Hepatocyte (in vitro differentiated cells): ENCODE measurements at regions not wholly inside any gene's neighbourhood (a gene's known extent, or its start where the extent isn't known, plus 50 kb on each side); places are given as distances from the start of the nearest gene placed in this dataset.

ENCODE experiments used
- DNase-seq: peaks from one replicate; pipeline ENCODE4 v3.0.0-alpha.2; 2016; ENCODE audit warnings: low spot score
- H2AFZ ChIP-seq: fragments of 200-600 bp; sonication (generic); 2 replicates; pipeline ENCODE4 v1.6.0; 2016; ENCODE audit warnings: antibody characterized with exemption, mild to moderate bottlenecking
- H3K27ac ChIP-seq: fragments of 200-600 bp; sonication (generic); 2 replicates; pipeline ENCODE4 v1.5.1; 2016; ENCODE audit warnings: mild to moderate bottlenecking
- H3K27me3 ChIP-seq: fragments of 200-600 bp; sonication (generic); 2 replicates; pipeline ENCODE4 v1.6.1; 2016
- H3K36me3 ChIP-seq: fragments of 200-600 bp; sonication (generic); replicated peaks from 2 replicates; pipeline ENCODE4 v1.5.1; 2016; ENCODE audit warnings: low read depth; ENCODE audit not compliant: insufficient read depth
- H3K4me1 ChIP-seq: fragments of 200-600 bp; sonication (generic); 2 replicates; pipeline ENCODE4 v1.5.1; 2016; ENCODE audit warnings: mild to moderate bottlenecking, moderate library complexity; ENCODE audit not compliant: insufficient read depth
- H3K4me2 ChIP-seq: fragments of 200-600 bp; sonication (generic); 2 replicates; pipeline ENCODE4 v1.6.0; 2016
- H3K4me3 ChIP-seq: fragments of 200-600 bp; sonication (generic); 2 replicates; pipeline ENCODE4 v1.5.1; 2016; ENCODE audit warnings: mild to moderate bottlenecking
- H3K79me2 ChIP-seq: fragments of 200-600 bp; sonication (generic); 2 replicates; pipeline ENCODE4 v1.6.0; 2017; ENCODE audit warnings: mild to moderate bottlenecking
- H3K9me2 ChIP-seq: fragments of 200-600 bp; sonication (generic); replicated peaks from 2 replicates; pipeline ENCODE4 v1.6.0; 2017; ENCODE audit warnings: mild to moderate bottlenecking; ENCODE audit not compliant: insufficient read depth
- H3K9me3 ChIP-seq: fragments of 200-600 bp; sonication (generic); 2 replicates; pipeline ENCODE4 v1.5.1; 2016; ENCODE audit warnings: low read depth, mild to moderate bottlenecking
- H4K20me1 ChIP-seq: fragments of 200-600 bp; sonication (generic); 2 replicates; pipeline ENCODE4 v1.6.0; 2016; ENCODE audit warnings: mild to moderate bottlenecking; ENCODE audit not compliant: insufficient read depth, poor library complexity, severe bottlenecking
- EZH2 ChIP-seq: fragments of 200-600 bp; sonication (generic); IDR thresholded peaks from 2 replicates; pipeline ENCODE4 v1.6.1; 2016; ENCODE audit warnings: antibody characterized with exemption, mild to moderate bottlenecking, borderline replicate concordance
- EZH2phosphoT487 ChIP-seq: fragments of 200-600 bp; sonication (generic); IDR thresholded peaks from one replicate; pipeline ENCODE4 v1.6.1; 2018; ENCODE audit warnings: antibody characterized with exemption, mild to moderate bottlenecking, low read depth, moderate library complexity; ENCODE audit not compliant: unreplicated experiment, severe bottlenecking
- WGBS: methylation state at CpG from one replicate; pipeline ENCODE4 v1.1.6; 2016; ENCODE audit warnings: low lambda C conversion rate; ENCODE audit errors: missing lambda C conversion rate; 5-methylcytosine and 5-hydroxymethylcytosine counted together
- TF ChIP-seq, protein P1 (sequence below): fragments of 200-600 bp; sonication (generic); IDR thresholded peaks from 2 replicates; pipeline ENCODE4 v1.5.1; 2016; ENCODE audit warnings: antibody characterized with exemption, mild to moderate bottlenecking; ENCODE audit not compliant: poor library complexity

GRCh38 chr15:39392469-39393047 lies 188.3 kb upstream of the THBS1 start:
- DNase-seq, result no peak
- TF ChIP-seq, protein P1, sequence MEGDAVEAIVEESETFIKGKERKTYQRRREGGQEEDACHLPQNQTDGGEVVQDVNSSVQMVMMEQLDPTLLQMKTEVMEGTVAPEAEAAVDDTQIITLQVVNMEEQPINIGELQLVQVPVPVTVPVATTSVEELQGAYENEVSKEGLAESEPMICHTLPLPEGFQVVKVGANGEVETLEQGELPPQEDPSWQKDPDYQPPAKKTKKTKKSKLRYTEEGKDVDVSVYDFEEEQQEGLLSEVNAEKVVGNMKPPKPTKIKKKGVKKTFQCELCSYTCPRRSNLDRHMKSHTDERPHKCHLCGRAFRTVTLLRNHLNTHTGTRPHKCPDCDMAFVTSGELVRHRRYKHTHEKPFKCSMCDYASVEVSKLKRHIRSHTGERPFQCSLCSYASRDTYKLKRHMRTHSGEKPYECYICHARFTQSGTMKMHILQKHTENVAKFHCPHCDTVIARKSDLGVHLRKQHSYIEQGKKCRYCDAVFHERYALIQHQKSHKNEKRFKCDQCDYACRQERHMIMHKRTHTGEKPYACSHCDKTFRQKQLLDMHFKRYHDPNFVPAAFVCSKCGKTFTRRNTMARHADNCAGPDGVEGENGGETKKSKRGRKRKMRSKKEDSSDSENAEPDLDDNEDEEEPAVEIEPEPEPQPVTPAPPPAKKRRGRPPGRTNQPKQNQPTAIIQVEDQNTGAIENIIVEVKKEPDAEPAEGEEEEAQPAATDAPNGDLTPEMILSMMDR, result no peak
- TF ChIP-seq EZH2, result no peak
- TF ChIP-seq EZH2phosphoT487, result no peak
- no peaks in the 10 kb centered on the region for H4K20me1 ChIP-seq
- no peak overlapping the region for H3K27ac ChIP-seq
- H3K4me1 ChIP-seq, result peaks cover 12% of the 10 kb centered on the region
- no peaks in the 10 kb centered on the region for H3K9me3 ChIP-seq
- no peaks in the 10 kb centered on the region for H3K27me3 ChIP-seq
- 41% methylated on average over 4 of the region's 4 CpGs for WGBS
- H3K4me3 ChIP-seq, result no peak overlapping the region
- no peak overlapping the region for H3K4me2 ChIP-seq
- H3K79me2 ChIP-seq, result no peaks in the 10 kb centered on the region
- no peaks in the 10 kb centered on the region for H3K36me3 ChIP-seq
- H2AFZ ChIP-seq, result no peak overlapping the region
- H3K9me2 ChIP-seq, result no peaks in the 10 kb centered on the region

DNA sequence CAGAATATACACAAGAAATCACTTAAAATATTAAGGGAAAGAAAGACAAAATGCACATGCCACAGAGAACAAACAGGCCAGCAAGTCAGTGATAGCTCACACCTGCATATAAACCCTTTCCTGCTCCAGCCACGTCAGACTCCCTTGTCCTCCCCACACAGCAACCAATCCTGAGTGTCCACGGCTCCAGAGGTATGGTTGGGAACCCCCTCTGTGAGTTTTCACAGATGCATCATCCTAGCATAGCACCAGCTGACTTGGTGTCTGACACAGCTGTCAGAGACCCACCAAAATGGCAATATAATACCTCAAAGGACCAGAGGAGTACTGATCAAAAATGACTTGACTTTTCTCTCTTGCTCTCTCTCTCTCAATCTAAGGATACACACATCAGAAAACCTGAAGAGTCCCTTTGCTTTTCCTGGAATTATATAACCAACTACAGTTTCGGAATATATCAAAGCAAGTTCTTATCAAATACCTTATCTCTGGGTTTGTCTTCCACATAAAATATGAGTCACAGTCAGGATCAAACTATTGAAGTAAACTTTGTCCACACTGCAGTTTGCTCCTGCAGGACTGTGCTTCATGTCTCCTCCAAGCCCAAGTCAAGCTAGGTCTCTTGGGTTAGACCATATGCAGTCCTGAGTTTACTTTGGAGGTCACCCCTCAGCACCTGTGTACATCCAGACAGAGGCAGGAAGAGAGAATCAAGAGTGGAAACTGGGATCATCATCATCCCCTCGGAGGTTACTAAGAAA lies 187.1 kb upstream of the THBS1 start:
- H4K20me1 ChIP-seq, result no peaks in the 10 kb centered on the region
- H3K9me3 ChIP-seq, result no peaks in the 10 kb centered on the region
- H3K36me3 ChIP-seq, result no peaks in the 10 kb centered on the region
- no peak overlapping the region for H3K4me3 ChIP-seq
- TF ChIP-seq EZH2phosphoT487, result no peak
- no peak for TF ChIP-seq EZH2
- TF ChIP-seq, protein P1, result no peak
- WGBS, result 37% methylated on average over 4 of the region's 4 CpGs
- H3K27me3 ChIP-seq, result no peaks in the 10 kb centered on the region
- H3K4me1 ChIP-seq, result peaks cover 12% of the 10 kb centered on the region
- H2AFZ ChIP-seq, result no peak overlapping the region
- no peaks in the 10 kb centered on the region for H3K9me2 ChIP-seq
- peak; percentile 42 for DNase-seq
- H3K27ac ChIP-seq, result peak overlapping the region; percentile 74
- peak overlapping the region; percentile 20 for H3K4me2 ChIP-seq
- no peaks in the 10 kb centered on the region for H3K79me2 ChIP-seq

DNA sequence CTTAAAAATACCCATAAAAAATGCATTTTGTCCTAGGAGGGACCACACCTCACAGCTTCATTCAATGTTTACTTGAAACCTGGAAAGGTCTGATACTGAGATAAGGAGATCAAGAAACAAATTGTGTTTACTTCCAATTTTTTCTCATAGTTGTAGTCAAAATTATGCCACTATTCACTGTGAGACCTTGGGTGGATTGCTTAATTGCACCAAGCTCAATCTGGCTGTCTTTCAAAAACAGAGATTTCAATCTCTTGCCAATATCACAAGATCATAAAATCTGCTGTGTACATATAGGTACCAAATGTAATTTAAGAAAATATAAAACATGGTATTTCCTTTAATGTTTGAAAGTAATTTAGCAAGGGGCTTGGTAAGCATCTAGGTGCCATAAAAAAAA lies 186.4 kb upstream of the THBS1 start:
- Histone ChIP-seq H3K4me3 (no peak overlapping the region), H3K4me1 (peaks cover 12% of the 10 kb centered on the region), H3K4me2 (peak overlapping the region; percentile 20), H2AFZ (no peak overlapping the region), H3K9me3 (no peaks in the 10 kb centered on the region), H3K36me3 (no peaks in the 10 kb centered on the region), H4K20me1 (no peaks in the 10 kb centered on the region), H3K27me3 (no peaks in the 10 kb centered on the region), H3K9me2 (no peaks in the 10 kb centered on the region), H3K27ac (peak overlapping the region; percentile 41), H3K79me2 (no peaks in the 10 kb centered on the region)
- no peak for TF ChIP-seq EZH2
- TF ChIP-seq EZH2phosphoT487, result no peak
- TF ChIP-seq, protein P1, result no peak
- no peak for DNase-seq
